Erythroblast (primary cell): ENCODE measurements at regions not wholly inside any gene's neighbourhood (a gene's known extent, or its start where the extent isn't known, plus 50 kb on each side); places are given as distances from the start of the nearest gene placed in this dataset.
A peak's percentile ranks its signal among the peaks of the same experiment; 100 is the strongest.

ENCODE experiments used
- DNase-seq, 2 experiments: peaks; one replicate each; lab custom pipeline; 2025; lab: John Stamatoyannopoulos, UW
- GATA1 ChIP-seq: IDR thresholded peaks from 2 replicates; pipeline ENCODE4 v1.6.1; 2011; ENCODE audit warnings: low read depth, mild to moderate bottlenecking, control low read depth, low read length, moderate library complexity
- POLR2A ChIP-seq: IDR thresholded peaks from 2 replicates; pipeline ENCODE4 v1.6.1; 2011; ENCODE audit warnings: mild to moderate bottlenecking, low read length

- no peak for TF ChIP-seq POLR2A
- TF ChIP-seq GATA1 = no peak
- no peak for DNase-seq
Measured at GRCh38 chr3:106239195-106239697, 370.4 kb upstream of the CBLB start.

GRCh38 chr3:106241593-106241992 lies 372.8 kb upstream of the CBLB start:
- DNase-seq = no peak
- no peak for TF ChIP-seq POLR2A
- TF ChIP-seq GATA1 = no peak

GRCh38 chr3:106242781-106243180 lies 374.0 kb upstream of the CBLB start:
- TF ChIP-seq POLR2A = no peak
- no peak for TF ChIP-seq GATA1
- DNase-seq = no peak

- DNase-seq = no peak
- TF ChIP-seq GATA1 = no peak
- TF ChIP-seq POLR2A = no peak
Measured at GRCh38 chr3:106245400-106245799, 376.6 kb upstream of the CBLB start.

- no peak for TF ChIP-seq POLR2A
- TF ChIP-seq GATA1 = no peak
- no peak for DNase-seq
Measured at GRCh38 chr3:106247902-106248684, 379.3 kb upstream of the CBLB start.

- DNase-seq = no peak
- TF ChIP-seq GATA1 (no peak), POLR2A (no peak)
Measured at GRCh38 chr3:106249159-106249558, 380.3 kb upstream of the CBLB start.

- no peak for TF ChIP-seq POLR2A
- TF ChIP-seq GATA1 = no peak
- DNase-seq = no peak
Measured at GRCh38 chr3:106249981-106250380, 381.2 kb upstream of the CBLB start.

GRCh38 chr3:106251160-106251892 lies 382.5 kb upstream of the CBLB start:
- TF ChIP-seq POLR2A (no peak), GATA1 (no peak)
- peak in 1 of 2 experiments; percentile 1 for DNase-seq

DNA sequence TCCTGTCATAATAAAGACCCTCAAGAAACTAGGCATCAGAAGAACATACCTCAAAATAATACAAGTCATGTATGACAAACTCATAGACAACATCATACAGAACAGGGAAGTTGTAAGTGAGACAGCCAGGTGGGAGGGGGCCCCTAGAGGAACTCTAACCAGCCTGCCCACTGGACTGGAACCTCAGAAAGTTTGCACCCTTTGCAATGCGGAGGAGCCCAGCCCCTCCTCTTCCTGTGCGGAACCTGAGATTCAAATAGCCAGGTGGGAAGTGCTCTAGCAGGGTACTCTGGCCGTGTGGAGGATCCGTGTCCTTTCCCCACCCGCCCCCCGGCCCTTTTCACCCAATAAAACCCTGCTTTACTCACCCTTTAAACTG lies 387.0 kb upstream of the CBLB start:
- DNase-seq = no peak
- no peak for TF ChIP-seq POLR2A
- TF ChIP-seq GATA1 = no peak

DNA sequence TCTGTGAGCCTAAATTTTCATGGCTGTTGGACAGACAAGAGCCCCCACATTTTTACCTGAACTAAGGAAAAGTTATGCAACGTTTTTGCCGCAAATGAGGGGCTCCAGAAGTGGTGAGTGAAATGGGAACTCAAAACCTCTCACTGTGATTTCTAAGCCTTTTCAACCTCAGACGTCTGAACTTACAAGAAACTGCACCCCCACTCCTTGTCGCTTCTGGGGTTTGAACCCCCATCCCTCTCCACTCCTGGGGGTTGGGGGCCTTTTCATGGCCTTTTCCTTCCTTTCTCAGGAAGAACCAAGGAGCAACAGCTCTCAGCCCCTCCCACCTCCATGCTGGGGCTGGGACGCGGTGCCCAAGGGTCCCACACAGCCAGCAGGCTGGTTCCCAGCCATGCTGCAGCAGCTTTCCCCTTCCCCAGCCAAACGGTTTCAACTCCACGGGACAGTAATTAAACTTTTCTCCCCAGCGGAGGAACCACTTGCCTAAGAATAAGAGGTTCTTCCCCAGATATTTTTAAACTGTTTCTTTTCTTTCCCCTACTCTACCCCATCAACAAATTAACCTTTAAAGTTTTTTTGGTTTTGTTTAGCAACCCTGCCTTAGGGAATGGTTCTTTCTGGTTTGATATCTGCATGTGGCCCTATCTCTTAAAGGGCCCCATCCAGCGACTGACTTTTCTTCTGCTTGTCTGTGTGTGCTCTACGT lies 387.6 kb upstream of the CBLB start:
- no peak for DNase-seq
- TF ChIP-seq POLR2A (no peak), GATA1 (no peak)

DNA sequence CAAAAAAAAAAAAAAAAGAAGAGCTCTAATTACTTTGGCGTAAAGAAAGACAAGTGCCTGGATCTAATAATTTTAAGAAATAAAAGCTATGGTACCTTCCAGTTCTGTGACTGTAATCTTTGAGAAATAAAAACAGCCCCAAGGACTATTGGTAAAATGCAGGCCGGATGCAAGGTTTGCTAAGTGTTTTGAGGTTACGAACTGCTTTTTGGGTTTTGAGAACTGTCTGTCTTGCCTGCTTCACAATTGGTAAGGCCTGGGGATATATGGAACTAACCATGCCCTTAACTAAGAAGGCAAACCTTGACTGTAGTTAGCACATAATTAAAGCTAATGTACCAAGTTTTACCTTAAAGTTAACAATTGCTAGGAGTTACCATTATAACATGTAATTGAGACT lies 388.4 kb upstream of the CBLB start:
- no peak for TF ChIP-seq POLR2A
- no peak for DNase-seq

- TF ChIP-seq GATA1 (no peak), POLR2A (no peak)
- no peak for DNase-seq
Measured at GRCh38 chr3:106261396-106261795, 392.6 kb upstream of the CBLB start.

- DNase-seq = no peak
- TF ChIP-seq POLR2A (no peak), GATA1 (no peak)
Measured at GRCh38 chr3:106261915-106262683, 393.3 kb upstream of the CBLB start.

DNA sequence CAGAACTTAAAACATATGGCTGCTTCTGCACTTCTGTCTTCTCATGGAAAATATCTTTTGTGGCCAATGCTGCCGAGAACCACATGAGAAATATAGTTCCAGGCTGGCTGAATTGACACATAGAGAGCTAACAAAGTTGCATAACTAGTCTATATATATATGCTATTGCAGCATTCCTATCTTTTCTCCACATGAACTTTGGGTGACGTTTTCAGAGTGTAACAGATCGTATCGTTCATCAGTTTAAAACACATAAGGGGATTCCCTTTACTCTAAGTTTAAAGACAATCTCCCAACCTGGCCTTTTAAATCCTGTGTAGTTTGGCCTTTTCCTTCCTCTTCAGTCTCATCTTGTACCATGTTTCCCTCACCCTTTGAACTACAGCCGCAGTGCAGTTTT lies 394.2 kb upstream of the CBLB start:
- no peak for DNase-seq
- no peak for TF ChIP-seq GATA1
- no peak for TF ChIP-seq POLR2A
